Thyroid gland (tissue), 4 donors: ENCODE measurements at regions not wholly inside any gene's neighbourhood (a gene's known extent, or its start where the extent isn't known, plus 50 kb on each side); places are given as distances from the start of the nearest gene placed in this dataset.

Source experiments
- DNase-seq, 2 donors: peaks; one replicate each; pipeline ENCODE4 v3.0.0-alpha.2; 2019
- H3K27ac ChIP-seq, 3 donors: fragments of 200-600 bp; sonication (generic); 1 replicate in 2 of 3; 2 replicates in 1 of 3; pipeline ENCODE4 v1.5.1; 2016 to 2019; ENCODE audit warnings: mild to moderate bottlenecking in 1 of 3, moderate library complexity in 1 of 3
- H3K27me3 ChIP-seq: fragments of 200-600 bp; sonication (generic); one replicate; pipeline ENCODE4 v1.5.1; 2019
- H3K36me3 ChIP-seq, 2 donors: fragments of 200-600 bp; sonication (generic); one replicate each; pipeline ENCODE4 v1.5.1; 2016 to 2019
- H3K4me1 ChIP-seq, 2 donors: fragments of 200-600 bp; sonication (generic); one replicate each; pipeline ENCODE4 v1.5.1; 2017 to 2019
- H3K4me3 ChIP-seq, 3 donors: fragments of 200-600 bp; sonication (generic); replicated peaks in 1 of 3; 1 replicate in 2 of 3; 2 replicates in 1 of 3; pipeline ENCODE4 v1.5.1; 2016; ENCODE audit warnings: mild to moderate bottlenecking in 1 of 3
- H3K9me3 ChIP-seq: fragments of 200-600 bp; sonication (generic); one replicate; pipeline ENCODE4 v1.5.1; 2017
- POLR2A ChIP-seq, 2 donors: fragments of 450-650 bp; IDR thresholded peaks; one replicate each; pipeline ENCODE4 v1.6.1; 2017; ENCODE audit warnings: antibody characterized with exemption in 2 of 2, mild to moderate bottlenecking in 2 of 2, moderate library complexity in 1 of 2
- WGBS, 2 donors: methylation state at CpG; one replicate each; pipeline ENCODE4 v1.1.5; 2017; 5-methylcytosine and 5-hydroxymethylcytosine counted together
- intact Hi-C: fragments of 100-400 bp; cut with DNase I; formaldehyde crosslinking; loops from one replicate; pipeline ENCODE4 v1.15.1; 2023
- TF ChIP-seq, protein P1 (sequence below), 6 experiments: fragments of 200-600 bp in 3 of 6; fragments of 450-650 bp in 3 of 6; sonication (generic) in 3 of 6; IDR thresholded peaks; one replicate each; pipeline ENCODE4 v1.5.1; 2016 to 2019; ENCODE audit warnings: antibody characterized with exemption in 6 of 6, mild to moderate bottlenecking in 2 of 6, inconsistent platforms in 1 of 6, moderate library complexity in 1 of 6

DNA sequence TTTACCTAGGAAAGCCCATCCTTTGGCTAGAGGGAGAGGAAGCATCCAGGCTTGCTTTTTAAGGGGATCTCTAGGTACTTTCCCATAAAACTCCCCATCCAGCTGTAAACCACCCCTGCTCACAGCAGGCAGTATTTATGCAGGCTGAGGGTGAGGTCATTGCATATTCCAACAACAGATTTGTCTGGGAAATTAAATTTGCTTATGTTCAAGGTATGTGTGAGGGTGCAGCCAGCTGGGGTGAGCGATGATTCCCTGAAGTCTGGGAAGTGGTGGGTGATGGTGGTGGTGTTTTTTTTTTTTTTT, 96.3 kb upstream of the C1QTNF9B start:
- no peaks in the 10 kb centered on the region for H3K27me3 ChIP-seq
- no peak overlapping the region for H3K4me3 ChIP-seq
- H3K9me3 ChIP-seq: no peaks in the 10 kb centered on the region
- TF ChIP-seq, protein P1, sequence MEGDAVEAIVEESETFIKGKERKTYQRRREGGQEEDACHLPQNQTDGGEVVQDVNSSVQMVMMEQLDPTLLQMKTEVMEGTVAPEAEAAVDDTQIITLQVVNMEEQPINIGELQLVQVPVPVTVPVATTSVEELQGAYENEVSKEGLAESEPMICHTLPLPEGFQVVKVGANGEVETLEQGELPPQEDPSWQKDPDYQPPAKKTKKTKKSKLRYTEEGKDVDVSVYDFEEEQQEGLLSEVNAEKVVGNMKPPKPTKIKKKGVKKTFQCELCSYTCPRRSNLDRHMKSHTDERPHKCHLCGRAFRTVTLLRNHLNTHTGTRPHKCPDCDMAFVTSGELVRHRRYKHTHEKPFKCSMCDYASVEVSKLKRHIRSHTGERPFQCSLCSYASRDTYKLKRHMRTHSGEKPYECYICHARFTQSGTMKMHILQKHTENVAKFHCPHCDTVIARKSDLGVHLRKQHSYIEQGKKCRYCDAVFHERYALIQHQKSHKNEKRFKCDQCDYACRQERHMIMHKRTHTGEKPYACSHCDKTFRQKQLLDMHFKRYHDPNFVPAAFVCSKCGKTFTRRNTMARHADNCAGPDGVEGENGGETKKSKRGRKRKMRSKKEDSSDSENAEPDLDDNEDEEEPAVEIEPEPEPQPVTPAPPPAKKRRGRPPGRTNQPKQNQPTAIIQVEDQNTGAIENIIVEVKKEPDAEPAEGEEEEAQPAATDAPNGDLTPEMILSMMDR (IDR thresholded peaks at IDR 0.05): no peak
- TF ChIP-seq POLR2A (IDR thresholded peaks at IDR 0.05): no peak
- H3K4me1 ChIP-seq: no peaks in the 10 kb centered on the region
- intact Hi-C loops: no loop called here
- 91 to 100% methylated on average over 1 of the region's 1 CpG for WGBS, 2 donors
- DNase-seq: no peak
- no peak overlapping the region for H3K27ac ChIP-seq
- no peaks in the 10 kb centered on the region for H3K36me3 ChIP-seq

DNA sequence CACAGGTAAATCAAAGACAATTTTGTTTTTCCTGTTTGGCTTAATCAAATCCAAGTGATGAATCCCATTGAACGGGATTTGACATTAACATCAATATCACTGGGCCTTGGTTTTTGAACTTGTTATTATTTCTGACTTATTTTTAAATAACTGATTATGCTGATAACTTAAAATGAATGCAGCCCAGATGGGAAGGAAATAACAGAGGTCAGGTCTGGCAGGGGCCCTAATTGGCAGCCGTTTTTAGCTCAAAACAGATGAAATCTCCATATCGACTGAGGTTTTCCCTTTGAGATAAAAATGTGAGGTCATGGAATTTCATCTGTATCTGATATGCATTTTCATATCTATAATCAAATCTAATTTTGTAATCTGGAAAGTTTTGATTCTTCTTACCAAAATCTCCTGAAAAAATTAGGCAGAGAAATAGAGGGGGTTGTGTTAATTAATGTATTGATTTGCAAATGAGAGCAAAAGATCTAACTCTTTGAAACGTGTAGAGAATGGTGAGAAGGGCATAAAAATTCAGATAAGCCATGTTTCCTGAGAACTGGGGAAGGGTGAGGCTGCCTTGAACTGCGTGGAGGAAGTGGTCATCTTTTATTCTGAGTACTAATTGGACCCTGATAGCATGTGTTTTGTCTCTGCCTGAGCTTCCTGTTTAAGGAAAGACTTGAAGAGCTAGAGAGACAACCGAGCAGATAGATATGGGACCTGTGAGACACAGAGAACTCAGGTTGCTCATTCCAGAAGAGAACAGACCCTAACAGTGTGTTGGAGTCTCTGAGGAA, 98.2 kb upstream of the C1QTNF9B start:
- H3K27me3 ChIP-seq: no peaks in the 10 kb centered on the region
- no peak overlapping the region for H3K4me3 ChIP-seq
- no peaks in the 10 kb centered on the region for H3K36me3 ChIP-seq
- H3K27ac ChIP-seq: no peak overlapping the region
- DNase-seq: no peak
- TF ChIP-seq POLR2A (IDR thresholded peaks at IDR 0.05): no peak
- TF ChIP-seq, protein P1 (IDR thresholded peaks at IDR 0.05): no peak
- WGBS, 2 donors: 62 to 71% methylated on average over 6 of the region's 6 CpGs
- intact Hi-C loops: no loop called here
- no peaks in the 10 kb centered on the region for H3K9me3 ChIP-seq
- H3K4me1 ChIP-seq: no peaks in the 10 kb centered on the region

DNA sequence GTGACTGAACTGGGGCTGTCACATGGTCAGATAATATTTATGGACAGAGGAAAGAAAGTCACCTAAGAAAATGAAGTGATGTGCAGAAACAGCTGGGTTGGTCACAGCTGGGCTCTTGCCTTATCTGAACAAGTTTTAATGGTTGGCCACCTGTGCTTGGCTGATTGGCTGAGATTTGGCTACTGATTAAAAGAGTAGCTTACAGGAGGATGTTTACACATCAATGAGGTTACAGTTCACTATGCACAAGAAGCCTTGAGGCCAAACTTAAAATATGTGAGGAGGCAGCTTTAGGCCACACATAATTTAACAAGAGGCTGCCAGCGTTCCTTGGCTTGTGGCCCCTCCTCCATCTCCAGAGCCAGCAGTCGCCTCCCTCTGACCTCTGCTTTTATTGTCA, 99.2 kb upstream of the C1QTNF9B start:
- WGBS, 2 donors: 74 to 87% methylated on average over 2 of the region's 2 CpGs
- DNase-seq: no peak
- Histone ChIP-seq H3K36me3 (no peaks in the 10 kb centered on the region), H3K27ac (no peak overlapping the region), H3K9me3 (no peaks in the 10 kb centered on the region), H3K27me3 (no peaks in the 10 kb centered on the region), H3K4me1 (no peaks in the 10 kb centered on the region), H3K4me3 (no peak overlapping the region)
- intact Hi-C loops: no loop called here
- TF ChIP-seq, protein P1 (IDR thresholded peaks at IDR 0.05): no peak
- no peak for TF ChIP-seq POLR2A (IDR thresholded peaks at IDR 0.05)

DNA sequence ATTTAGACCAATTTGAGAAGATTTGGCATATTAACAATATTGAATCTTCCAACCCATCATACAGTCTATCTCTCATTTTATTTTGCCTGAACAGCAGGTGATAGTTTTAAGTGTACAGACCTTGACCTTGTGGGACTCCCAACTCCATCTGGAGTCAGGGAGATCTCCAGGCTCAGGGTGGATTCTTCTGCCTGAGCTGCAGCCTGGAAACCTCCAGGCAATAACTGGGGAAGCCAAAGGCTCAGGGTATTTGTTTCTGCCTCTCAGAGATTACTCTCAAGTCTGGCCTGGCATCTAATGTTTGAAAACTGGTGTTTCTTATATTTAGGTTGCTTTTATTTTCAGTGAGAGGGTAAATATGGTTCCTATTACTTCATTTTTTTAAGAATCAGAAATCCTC, 102.1 kb upstream of the C1QTNF9B start:
- no peak for TF ChIP-seq POLR2A (IDR thresholded peaks at IDR 0.05)
- TF ChIP-seq, protein P1 (IDR thresholded peaks at IDR 0.05): no peak
- H3K27me3 ChIP-seq: no peaks in the 10 kb centered on the region
- intact Hi-C loops: no loop called here
- no peak for DNase-seq
- no peaks in the 10 kb centered on the region for H3K4me1 ChIP-seq
- no peaks in the 10 kb centered on the region for H3K9me3 ChIP-seq
- no peak overlapping the region for H3K4me3 ChIP-seq
- no peak overlapping the region for H3K27ac ChIP-seq
- no peaks in the 10 kb centered on the region for H3K36me3 ChIP-seq

DNA sequence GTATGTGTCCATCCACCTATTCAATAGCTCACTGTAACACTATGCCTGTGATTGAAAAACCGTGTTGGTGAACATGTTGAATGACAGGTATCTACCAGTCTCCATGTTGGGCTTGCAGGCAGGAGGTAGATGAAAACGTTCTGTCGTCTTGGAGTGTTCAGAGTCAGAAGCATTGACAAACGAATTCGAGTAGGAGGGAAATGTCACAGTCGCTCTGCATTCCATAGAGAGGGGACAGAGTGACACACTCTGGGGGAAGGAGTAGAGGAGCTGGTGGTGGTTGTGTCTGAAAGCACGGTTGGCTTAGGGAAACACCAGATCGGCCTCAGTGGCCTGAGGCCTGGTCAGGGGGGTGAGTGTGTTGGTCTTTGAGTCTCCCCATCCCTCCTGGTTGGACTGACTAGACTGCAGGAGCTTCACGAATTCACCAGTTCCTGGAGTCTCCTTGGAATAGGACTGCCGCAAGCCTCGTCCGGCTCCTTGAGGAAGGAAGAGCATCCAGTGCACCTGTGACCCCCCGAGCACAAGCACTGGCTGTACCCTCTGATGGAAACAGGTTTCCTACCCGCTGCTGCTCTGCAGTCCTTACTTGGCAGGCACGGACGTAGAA, 105.0 kb upstream of the C1QTNF9B start:
- Histone ChIP-seq H3K9me3 (no peaks in the 10 kb centered on the region), H3K4me1 (peaks cover 4 to 8% of the 10 kb centered on the region in 2 donors), H3K27ac (no peak overlapping the region), H3K4me3 (no peak overlapping the region), H3K27me3 (no peaks in the 10 kb centered on the region), H3K36me3 (no peaks in the 10 kb centered on the region)
- no peak for TF ChIP-seq POLR2A (IDR thresholded peaks at IDR 0.05)
- TF ChIP-seq, protein P1 (IDR thresholded peaks at IDR 0.05): no peak
- WGBS, 2 donors: 84 to 86% methylated on average over 15 to 16 of the region's 16 CpGs
- intact Hi-C loops: no loop called here
- DNase-seq: no peak
